H9 (cell line): ENCODE measurements at regions not wholly inside any gene's neighbourhood (a gene's known extent, or its start where the extent isn't known, plus 50 kb on each side); places are given as distances from the start of the nearest gene placed in this dataset.

Experiments
- DNase-seq: peaks from one replicate; pipeline ENCODE4 v3.0.0-alpha.2; 2017
- H2AFZ ChIP-seq: one replicate; pipeline ENCODE4 v1.6.1; 2013; ENCODE audit warnings: mild to moderate bottlenecking, low read length, control low read depth, moderate library complexity
- H2AK5ac ChIP-seq: 2 replicates; pipeline ENCODE4 v1.6.1; 2013; ENCODE audit warnings: low read length, control low read depth, mixed read lengths; ENCODE audit not compliant: insufficient read length
- H2BK120ac ChIP-seq: one replicate; pipeline ENCODE4 v1.6.1; 2013; ENCODE audit warnings: low read depth, mild to moderate bottlenecking, low read length, control low read depth, inconsistent platforms; ENCODE audit not compliant: poor library complexity, severe bottlenecking
- H2BK12ac ChIP-seq: 2 replicates; pipeline ENCODE4 v1.6.1; 2013; ENCODE audit warnings: low read length, control low read depth, mixed read lengths, low read depth; ENCODE audit not compliant: insufficient read length
- H2BK15ac ChIP-seq: 2 replicates; pipeline ENCODE4 v1.6.1; 2013; ENCODE audit warnings: low read depth, low read length, control low read depth
- H2BK20ac ChIP-seq: one replicate; pipeline ENCODE4 v1.6.1; 2013; ENCODE audit warnings: low read depth, mild to moderate bottlenecking, low read length, control low read depth, inconsistent platforms; ENCODE audit not compliant: poor library complexity, severe bottlenecking
- H2BK5ac ChIP-seq: 2 replicates; pipeline ENCODE4 v1.6.1; 2013; ENCODE audit warnings: low read length, control low read depth, mixed read lengths; ENCODE audit not compliant: insufficient read length
- H3K14ac ChIP-seq: 2 replicates; pipeline ENCODE4 v1.6.1; 2013; ENCODE audit warnings: low read length, control low read depth; ENCODE audit not compliant: insufficient read depth
- H3K18ac ChIP-seq: 2 replicates; pipeline ENCODE4 v1.6.1; 2013; ENCODE audit warnings: low read depth, mild to moderate bottlenecking, mixed read lengths, low read length, control low read depth; ENCODE audit not compliant: insufficient read length
- H3K23ac ChIP-seq: 2 replicates; pipeline ENCODE4 v1.6.1; 2013; ENCODE audit warnings: low read length, control low read depth, mixed read lengths, low read depth; ENCODE audit not compliant: insufficient read length
- H3K23me2 ChIP-seq: 2 replicates; pipeline ENCODE4 v1.6.1; 2013; ENCODE audit warnings: low read depth, mild to moderate bottlenecking, mixed read lengths, low read length, control low read depth; ENCODE audit not compliant: insufficient read length, poor library complexity, severe bottlenecking
- H3K27ac ChIP-seq: 2 replicates; pipeline ENCODE4 v1.5.1; 2013; ENCODE audit warnings: low read length, control low read depth, mixed read lengths, low read depth; ENCODE audit not compliant: insufficient read length
- H3K27me3 ChIP-seq: 2 replicates; pipeline ENCODE4 v1.6.1; 2013; ENCODE audit warnings: low read length, control low read depth, inconsistent platforms; ENCODE audit not compliant: insufficient read depth
- H3K4ac ChIP-seq: 2 replicates; pipeline ENCODE4 v1.6.1; 2013; ENCODE audit warnings: low read depth, mild to moderate bottlenecking, control low read depth, inconsistent platforms, low read length, moderate library complexity
- H3K4me1 ChIP-seq: 2 replicates; pipeline ENCODE4 v1.6.1; 2013; ENCODE audit warnings: low read length, control low read depth, inconsistent platforms; ENCODE audit not compliant: insufficient read depth
- H3K4me2 ChIP-seq: 2 replicates; pipeline ENCODE4 v1.6.1; 2013; ENCODE audit warnings: low read length, control low read depth, mixed read lengths; ENCODE audit not compliant: insufficient read length, insufficient read depth
- H3K56ac ChIP-seq: 2 replicates; pipeline ENCODE4 v1.6.1; 2013; ENCODE audit warnings: low read depth, mild to moderate bottlenecking, mixed read lengths, low read length, control low read depth; ENCODE audit not compliant: insufficient read length
- H3K79me1 ChIP-seq: 2 replicates; pipeline ENCODE4 v1.6.1; 2013; ENCODE audit warnings: low read depth, mild to moderate bottlenecking, moderate library complexity, low read length, control low read depth, inconsistent platforms; ENCODE audit not compliant: insufficient read depth, poor library complexity, severe bottlenecking
- H3K79me2 ChIP-seq: 2 replicates; pipeline ENCODE4 v1.6.1; 2013; ENCODE audit warnings: low read length, control low read depth, inconsistent platforms; ENCODE audit not compliant: insufficient read depth
- H3K9ac ChIP-seq: 2 replicates; pipeline ENCODE4 v1.6.1; 2013; ENCODE audit warnings: low read length, control low read depth, mixed read lengths; ENCODE audit not compliant: insufficient read length; ENCODE audit errors: extremely low read depth
- H3K9me3 ChIP-seq: one replicate; pipeline ENCODE4 v1.6.1; 2013; ENCODE audit warnings: low read depth, low read length, inconsistent platforms; ENCODE audit not compliant: control insufficient read depth
- H3T11ph ChIP-seq: one replicate; pipeline ENCODE4 v1.6.1; 2013; ENCODE audit warnings: mild to moderate bottlenecking, low read length, control low read depth, inconsistent platforms
- H4K20me1 ChIP-seq: one replicate; pipeline ENCODE4 v1.6.1; 2013; ENCODE audit not compliant: control insufficient read depth, insufficient read length, insufficient read depth
- H4K5ac ChIP-seq: 2 replicates; pipeline ENCODE4 v1.6.1; 2013; ENCODE audit warnings: low read depth, mild to moderate bottlenecking, mixed read lengths, low read length, control low read depth; ENCODE audit not compliant: insufficient read length
- H4K8ac ChIP-seq: replicated peaks from 2 replicates; pipeline ENCODE4 v1.6.1; 2013; ENCODE audit warnings: low read length, control low read depth, mixed read lengths, low read depth; ENCODE audit not compliant: insufficient read length
- H4K91ac ChIP-seq: 2 replicates; pipeline ENCODE4 v1.6.1; 2013; ENCODE audit warnings: low read depth, mild to moderate bottlenecking, moderate library complexity, mixed read lengths, low read length, control low read depth; ENCODE audit not compliant: insufficient read length
- H3K27ac Mint-ChIP-seq, 3 experiments: 2 replicates in 2 of 3; 3 replicates in 1 of 3; pipeline ENCODE4 v1.8.0; 2020 to 2021; ENCODE audit warnings: mixed read lengths in 3 of 3, mild to moderate bottlenecking in 1 of 3, moderate library complexity in 1 of 3
- H3K27me3 Mint-ChIP-seq: 2 replicates; pipeline ENCODE4 v1.8.0; 2021; ENCODE audit warnings: low read depth, mild to moderate bottlenecking, moderate library complexity, mixed read lengths
- H3K36me3 Mint-ChIP-seq, 3 experiments: 2 replicates in 2 of 3; 3 replicates in 1 of 3; pipeline ENCODE4 v1.8.0; 2020 to 2021; ENCODE audit warnings: low read depth in 3 of 3, mixed read lengths in 3 of 3; ENCODE audit not compliant: insufficient read depth in 1 of 3
- H3K4me1 Mint-ChIP-seq, 2 experiments: 2 replicates each; pipeline ENCODE4 v1.8.0; 2020; ENCODE audit warnings: mixed read lengths in 2 of 2
- H3K4me3 Mint-ChIP-seq, 2 experiments: 2 replicates in 1 of 2; 3 replicates in 1 of 2; pipeline ENCODE4 v1.8.0; 2020 to 2021; ENCODE audit warnings: mild to moderate bottlenecking in 2 of 2, mixed read lengths in 2 of 2, moderate library complexity in 1 of 2
- H3K9me3 Mint-ChIP-seq, 2 experiments: 2 replicates in 1 of 2; 3 replicates in 1 of 2; pipeline ENCODE4 v1.8.0; 2020; ENCODE audit warnings: mild to moderate bottlenecking in 2 of 2, mixed read lengths in 2 of 2, moderate library complexity in 1 of 2
- WGBS: extraction: QIAGEN DNeasy Blood & Tissue Kit; methylation state at CpG from one replicate; pipeline ENCODE4 v1.1.7; 2013; ENCODE audit warnings: missing lambda C conversion rate, low lambda C conversion rate, mixed read lengths; ENCODE audit not compliant: insufficient read length; ENCODE audit errors: extremely low coverage; 5-methylcytosine and 5-hydroxymethylcytosine counted together
- TF ChIP-seq, protein P1 (sequence below): fragments of 200-600 bp; sonication (generic); conservative IDR thresholded peaks from 3 replicates; pipeline ENCODE4 v1.8.0; 2021; ENCODE audit warnings: antibody characterized with exemption, mild to moderate bottlenecking

DNA sequence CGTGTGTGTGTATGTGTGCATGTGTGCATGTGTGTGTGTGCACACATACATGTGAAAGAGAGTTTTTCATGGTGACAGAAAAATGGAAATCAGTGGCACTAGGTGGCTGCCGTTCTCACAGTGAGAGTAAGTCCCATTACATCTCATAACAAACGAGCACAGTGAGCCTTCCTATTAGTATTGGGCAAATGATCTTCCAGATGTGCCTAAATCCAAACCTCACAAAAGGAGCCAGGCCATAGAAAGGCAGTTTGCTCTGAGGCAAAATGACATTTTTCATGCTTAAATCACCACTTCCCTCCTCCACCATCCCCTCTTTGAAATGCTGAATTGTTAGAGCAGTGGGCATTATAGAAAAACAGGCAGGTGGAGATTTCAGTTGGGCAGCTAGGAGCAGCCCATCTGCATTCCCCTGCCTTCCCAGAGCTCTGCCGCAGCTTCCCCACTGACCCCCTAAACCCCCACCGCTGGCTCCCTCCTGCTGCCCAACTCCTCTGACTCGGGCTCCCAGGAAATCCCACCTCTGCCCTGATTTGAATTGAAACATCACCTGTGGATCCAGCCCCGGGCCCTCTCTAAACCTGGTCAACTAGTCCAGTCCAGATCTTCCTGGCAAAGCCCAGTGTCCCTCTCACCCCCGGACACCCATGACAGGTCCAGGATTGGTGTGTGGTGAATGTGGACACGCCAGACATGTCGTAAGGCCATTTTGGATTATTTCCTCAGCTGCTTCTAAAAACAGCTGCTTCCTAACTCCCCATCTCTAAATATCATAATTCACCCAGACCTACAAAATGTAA lies 190.5 kb downstream of the SEC16B start:
- peaks cover 27 to 28% of the 10 kb centered on the region in 2 experiments for H3K4me1 Mint-ChIP-seq
- Histone ChIP-seq H3K23ac (no peak overlapping the region), H3K4ac (no peak overlapping the region), H4K5ac (no peak overlapping the region), H3K27ac (no peak overlapping the region), H3K79me1 (no peaks in the 10 kb centered on the region), H2BK15ac (no peak overlapping the region), H3T11ph (no peak overlapping the region), H3K9ac (no peak overlapping the region), H2BK120ac (no peak overlapping the region), H4K8ac (no peak overlapping the region), H3K18ac (no peak overlapping the region), H4K20me1 (no peaks in the 10 kb centered on the region), H3K23me2 (no peaks in the 10 kb centered on the region), H2AFZ (no peak overlapping the region), H4K91ac (no peak overlapping the region), H2AK5ac (no peak overlapping the region), H3K4me1 (peaks cover 2% of the 10 kb centered on the region; the same call in 1 of the 2 replicates), H3K79me2 (no peaks in the 10 kb centered on the region), H3K14ac (no peak overlapping the region), H3K4me2 (no peak overlapping the region), H3K9me3 (no peaks in the 10 kb centered on the region), H3K56ac (no peak overlapping the region), H2BK12ac (no peak overlapping the region), H3K27me3 (no peaks in the 10 kb centered on the region), H2BK5ac (no peak overlapping the region), H2BK20ac (no peak overlapping the region)
- H3K9me3 Mint-ChIP-seq = peaks cover 7 to 9% of the 10 kb centered on the region in 2 experiments; a peak in 4 of 5 replicates
- no peaks in the 10 kb centered on the region for H3K27me3 Mint-ChIP-seq
- peak overlapping the region in 2 of 3 experiments; percentile 28 to 84; a peak in 3 of 7 replicates for H3K27ac Mint-ChIP-seq
- no CpG with 5 or more reads among the region's 10 CpGs for WGBS
- TF ChIP-seq, protein P1, sequence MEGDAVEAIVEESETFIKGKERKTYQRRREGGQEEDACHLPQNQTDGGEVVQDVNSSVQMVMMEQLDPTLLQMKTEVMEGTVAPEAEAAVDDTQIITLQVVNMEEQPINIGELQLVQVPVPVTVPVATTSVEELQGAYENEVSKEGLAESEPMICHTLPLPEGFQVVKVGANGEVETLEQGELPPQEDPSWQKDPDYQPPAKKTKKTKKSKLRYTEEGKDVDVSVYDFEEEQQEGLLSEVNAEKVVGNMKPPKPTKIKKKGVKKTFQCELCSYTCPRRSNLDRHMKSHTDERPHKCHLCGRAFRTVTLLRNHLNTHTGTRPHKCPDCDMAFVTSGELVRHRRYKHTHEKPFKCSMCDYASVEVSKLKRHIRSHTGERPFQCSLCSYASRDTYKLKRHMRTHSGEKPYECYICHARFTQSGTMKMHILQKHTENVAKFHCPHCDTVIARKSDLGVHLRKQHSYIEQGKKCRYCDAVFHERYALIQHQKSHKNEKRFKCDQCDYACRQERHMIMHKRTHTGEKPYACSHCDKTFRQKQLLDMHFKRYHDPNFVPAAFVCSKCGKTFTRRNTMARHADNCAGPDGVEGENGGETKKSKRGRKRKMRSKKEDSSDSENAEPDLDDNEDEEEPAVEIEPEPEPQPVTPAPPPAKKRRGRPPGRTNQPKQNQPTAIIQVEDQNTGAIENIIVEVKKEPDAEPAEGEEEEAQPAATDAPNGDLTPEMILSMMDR = no peak
- H3K36me3 Mint-ChIP-seq = 0 out of 7 replicates have a peak, but pooled peaks cover 0 to 7% (median 4%) of the 10 kb centered on the region in 3 experiments
- no peak for DNase-seq
- H3K4me3 Mint-ChIP-seq = no peak overlapping the region; a peak in 1 of 5 replicates
